ENCODE measurements at regions not wholly inside any gene's neighbourhood (a gene's known extent, or its start where the extent isn't known, plus 50 kb on each side); places are given as distances from the start of the nearest gene placed in this dataset.

GRCh38 chr11:92141159-92141558 is 83.5 kb upstream of the FAT3 start:
- Histone ChIP-seq H3K9ac (ENCODE audit: low read length) (no peak overlapping the region), H3K4me3 (ENCODE audit: low read length) (no peak overlapping the region), H3K27ac (ENCODE audit: low read length) (no peak overlapping the region), H3K36me3 (replicated peaks; ENCODE audit: low read depth, low read length) (no peaks in the 10 kb centered on the region), H3K4me2 (ENCODE audit: low read length) (no peak overlapping the region), H3K4me1 (ENCODE audit: low read length) (peaks cover 7% of the 10 kb centered on the region), H3K79me2 (ENCODE audit: low read length) (no peaks in the 10 kb centered on the region), H3K27me3 (ENCODE audit: low read depth, low read length) (no peaks in the 10 kb centered on the region), H2AFZ (ENCODE audit: low read depth, low read length) (no peak overlapping the region), H4K20me1 (ENCODE audit: insufficient read depth, low read length) (no peaks in the 10 kb centered on the region), H3K9me3 (ENCODE audit: insufficient read depth, low read length) (peaks cover 8% of the 10 kb centered on the region; the same call in 1 of the 2 replicates)
- TF ChIP-seq EZH2phosphoT487 (IDR thresholded peaks at IDR 0.05; ENCODE audit: low read depth): no peak

GRCh38 chr11:92140021-92140420 is 84.6 kb upstream of the FAT3 start:
- Histone ChIP-seq H2AFZ (ENCODE audit: low read depth, low read length) (no peak overlapping the region), H3K4me3 (ENCODE audit: low read length) (no peak overlapping the region), H3K27ac (ENCODE audit: low read length) (no peak overlapping the region), H3K4me2 (ENCODE audit: low read length) (no peak overlapping the region), H3K79me2 (ENCODE audit: low read length) (no peaks in the 10 kb centered on the region), H4K20me1 (ENCODE audit: insufficient read depth, low read length) (no peaks in the 10 kb centered on the region), H3K27me3 (ENCODE audit: low read depth, low read length) (no peaks in the 10 kb centered on the region), H3K9me3 (ENCODE audit: insufficient read depth, low read length) (0 out of 2 replicates have a peak, but pooled peaks cover 3% of the 10 kb centered on the region), H3K36me3 (replicated peaks; ENCODE audit: low read depth, low read length) (no peaks in the 10 kb centered on the region), H3K4me1 (ENCODE audit: low read length) (no peaks in the 10 kb centered on the region), H3K9ac (ENCODE audit: low read length) (no peak overlapping the region)
- TF ChIP-seq, protein P1, sequence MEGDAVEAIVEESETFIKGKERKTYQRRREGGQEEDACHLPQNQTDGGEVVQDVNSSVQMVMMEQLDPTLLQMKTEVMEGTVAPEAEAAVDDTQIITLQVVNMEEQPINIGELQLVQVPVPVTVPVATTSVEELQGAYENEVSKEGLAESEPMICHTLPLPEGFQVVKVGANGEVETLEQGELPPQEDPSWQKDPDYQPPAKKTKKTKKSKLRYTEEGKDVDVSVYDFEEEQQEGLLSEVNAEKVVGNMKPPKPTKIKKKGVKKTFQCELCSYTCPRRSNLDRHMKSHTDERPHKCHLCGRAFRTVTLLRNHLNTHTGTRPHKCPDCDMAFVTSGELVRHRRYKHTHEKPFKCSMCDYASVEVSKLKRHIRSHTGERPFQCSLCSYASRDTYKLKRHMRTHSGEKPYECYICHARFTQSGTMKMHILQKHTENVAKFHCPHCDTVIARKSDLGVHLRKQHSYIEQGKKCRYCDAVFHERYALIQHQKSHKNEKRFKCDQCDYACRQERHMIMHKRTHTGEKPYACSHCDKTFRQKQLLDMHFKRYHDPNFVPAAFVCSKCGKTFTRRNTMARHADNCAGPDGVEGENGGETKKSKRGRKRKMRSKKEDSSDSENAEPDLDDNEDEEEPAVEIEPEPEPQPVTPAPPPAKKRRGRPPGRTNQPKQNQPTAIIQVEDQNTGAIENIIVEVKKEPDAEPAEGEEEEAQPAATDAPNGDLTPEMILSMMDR (IDR thresholded peaks at IDR 0.05; ENCODE audit: low read depth, low read length): no peak
- TF ChIP-seq EZH2phosphoT487 (IDR thresholded peaks at IDR 0.05; ENCODE audit: low read depth): no peak

DNA sequence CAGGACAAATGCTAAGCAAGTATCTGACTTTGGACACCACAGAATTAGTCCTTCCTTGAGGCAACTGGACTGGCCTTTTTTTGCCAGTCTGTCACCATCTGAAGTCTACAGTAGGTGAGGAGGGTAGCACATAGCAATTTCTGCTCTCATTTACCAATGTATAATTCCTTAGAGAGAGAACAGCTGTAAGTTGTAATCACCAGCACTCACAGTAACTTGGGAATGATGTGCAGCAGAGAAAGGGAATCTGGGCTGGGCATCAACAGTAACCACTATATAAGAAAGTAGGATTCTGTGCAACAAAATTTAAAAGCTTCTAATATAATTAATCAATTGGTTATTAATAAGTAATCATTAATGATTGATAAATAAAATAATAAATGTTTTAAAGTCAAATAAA is 86.3 kb upstream of the FAT3 start:
- no peaks in the 10 kb centered on the region for H3K36me3 ChIP-seq (replicated peaks; ENCODE audit: low read depth, low read length)
- no peak overlapping the region for H3K27ac ChIP-seq (ENCODE audit: low read length)
- no peak overlapping the region for H3K4me3 ChIP-seq (ENCODE audit: low read length)
- TF ChIP-seq EZH2phosphoT487 (IDR thresholded peaks at IDR 0.05; ENCODE audit: low read depth): no peak
- TF ChIP-seq, protein P1 (IDR thresholded peaks at IDR 0.05; ENCODE audit: low read depth, low read length): no peak
- H3K4me1 ChIP-seq (ENCODE audit: low read length): no peaks in the 10 kb centered on the region
- H3K79me2 ChIP-seq (ENCODE audit: low read length): no peaks in the 10 kb centered on the region
- H3K27me3 ChIP-seq (ENCODE audit: low read depth, low read length): no peaks in the 10 kb centered on the region
- H3K9me3 ChIP-seq (ENCODE audit: insufficient read depth, low read length): no peaks in the 10 kb centered on the region
- H4K20me1 ChIP-seq (ENCODE audit: insufficient read depth, low read length): no peaks in the 10 kb centered on the region
- no peak overlapping the region for H3K9ac ChIP-seq (ENCODE audit: low read length)
- H2AFZ ChIP-seq (ENCODE audit: low read depth, low read length): no peak overlapping the region
- H3K4me2 ChIP-seq (ENCODE audit: low read length): no peak overlapping the region

GRCh38 chr11:92137747-92138146 is 86.9 kb upstream of the FAT3 start:
- Histone ChIP-seq H3K27me3 (ENCODE audit: low read depth, low read length) (no peaks in the 10 kb centered on the region), H3K4me1 (ENCODE audit: low read length) (no peaks in the 10 kb centered on the region), H3K79me2 (ENCODE audit: low read length) (no peaks in the 10 kb centered on the region), H3K36me3 (replicated peaks; ENCODE audit: low read depth, low read length) (no peaks in the 10 kb centered on the region), H3K9me3 (ENCODE audit: insufficient read depth, low read length) (no peaks in the 10 kb centered on the region), H3K9ac (ENCODE audit: low read length) (no peak overlapping the region), H2AFZ (ENCODE audit: low read depth, low read length) (peak overlapping the region; percentile 35), H3K4me3 (ENCODE audit: low read length) (no peak overlapping the region), H3K4me2 (ENCODE audit: low read length) (no peak overlapping the region), H3K27ac (ENCODE audit: low read length) (no peak overlapping the region), H4K20me1 (ENCODE audit: insufficient read depth, low read length) (no peaks in the 10 kb centered on the region)
- no peak for TF ChIP-seq EZH2phosphoT487 (IDR thresholded peaks at IDR 0.05; ENCODE audit: low read depth)
- TF ChIP-seq, protein P1 (IDR thresholded peaks at IDR 0.05; ENCODE audit: low read depth, low read length): no peak

- Histone ChIP-seq H2AFZ (ENCODE audit: low read depth, low read length) (no peak overlapping the region), H4K20me1 (ENCODE audit: insufficient read depth, low read length) (no peaks in the 10 kb centered on the region), H3K9me3 (ENCODE audit: insufficient read depth, low read length) (no peaks in the 10 kb centered on the region), H3K4me3 (ENCODE audit: low read length) (no peak overlapping the region), H3K9ac (ENCODE audit: low read length) (no peak overlapping the region), H3K36me3 (replicated peaks; ENCODE audit: low read depth, low read length) (no peaks in the 10 kb centered on the region), H3K4me1 (ENCODE audit: low read length) (no peaks in the 10 kb centered on the region), H3K27ac (ENCODE audit: low read length) (no peak overlapping the region), H3K4me2 (ENCODE audit: low read length) (no peak overlapping the region), H3K79me2 (ENCODE audit: low read length) (no peaks in the 10 kb centered on the region), H3K27me3 (ENCODE audit: low read depth, low read length) (no peaks in the 10 kb centered on the region)
- TF ChIP-seq EZH2phosphoT487 (IDR thresholded peaks at IDR 0.05; ENCODE audit: low read depth): no peak
- TF ChIP-seq, protein P1 (IDR thresholded peaks at IDR 0.05; ENCODE audit: low read depth, low read length): peak; percentile 19; the same call in 1 of the 2 replicates
Observed at GRCh38 chr11:92136797-92137196, 87.8 kb upstream of the FAT3 start.
